Stimulated activated CD4-positive, alpha-beta T cell treated with anti-CD3 and anti-CD28 coated beads, TNF-alpha, amount 100 ng/mL, for 48 hours (primary cell): ENCODE measurements at regions not wholly inside any gene's neighbourhood (a gene's known extent, or its start where the extent isn't known, plus 50 kb on each side); places are given as distances from the start of the nearest gene placed in this dataset.
A peak's percentile ranks its signal among the peaks of the same experiment; 100 is the strongest.
"Not testable (repeated sequence)": the region's sequence is repeated elsewhere in the genome, so short reads cannot be mapped to it uniquely, and the experiment has no call there.

Source experiments
- DNase-seq, 3 donors: peaks; one replicate each; pipeline ENCODE4 v3.0.0-alpha.2; 2020; ENCODE audit warnings: low read depth in 3 of 3

- DNase-seq, result not testable (repeated sequence)
Observed at GRCh38 chr9:62874745-62875599, 1685.1 kb downstream of the SPATA31A7 start.

GRCh38 chr9:62877552-62877951, 1687.7 kb downstream of the SPATA31A7 start:
- not testable (repeated sequence) for DNase-seq

- DNase-seq, result not testable (repeated sequence)
Observed at GRCh38 chr9:62877987-62878386, 1688.2 kb downstream of the SPATA31A7 start.

GRCh38 chr9:62880453-62880852, 1690.6 kb downstream of the SPATA31A7 start:
- not testable (repeated sequence) for DNase-seq

- DNase-seq, result not testable (repeated sequence)
Observed at GRCh38 chr9:62880971-62881370, 1691.1 kb downstream of the SPATA31A7 start.

- DNase-seq, result not testable (repeated sequence)
Observed at GRCh38 chr9:62881811-62882210, 1692.0 kb downstream of the SPATA31A7 start.

- not testable (repeated sequence) for DNase-seq
Observed at GRCh38 chr9:62882717-62883116, 1692.9 kb downstream of the SPATA31A7 start.

- not testable (repeated sequence) for DNase-seq
Observed at GRCh38 chr9:62896692-62897091, 1706.9 kb downstream of the SPATA31A7 start.

- peak in 1 of 3 donors; percentile 9 for DNase-seq
Observed at GRCh38 chr9:62897411-62898225, 1707.8 kb downstream of the SPATA31A7 start.

- not testable (repeated sequence) for DNase-seq
Observed at GRCh38 chr9:62899666-62900065, 1709.8 kb downstream of the SPATA31A7 start.

- not testable (repeated sequence) for DNase-seq
Observed at GRCh38 chr9:62904061-62904460, 1714.2 kb downstream of the SPATA31A7 start.

GRCh38 chr9:62905722-62906121, 1715.9 kb downstream of the SPATA31A7 start:
- not testable (repeated sequence) for DNase-seq

GRCh38 chr9:62907866-62908265, 1718.0 kb downstream of the SPATA31A7 start:
- not testable (repeated sequence) for DNase-seq

GRCh38 chr9:62908271-62908670, 1718.4 kb downstream of the SPATA31A7 start:
- not testable (repeated sequence) for DNase-seq

- not testable (repeated sequence) for DNase-seq
Observed at GRCh38 chr9:62909447-62909846, 1719.6 kb downstream of the SPATA31A7 start.

- DNase-seq, result not testable (repeated sequence)
Observed at GRCh38 chr9:62912278-62912677, 1722.4 kb downstream of the SPATA31A7 start.

GRCh38 chr9:62915168-62915567, 1725.3 kb downstream of the SPATA31A7 start:
- not testable (repeated sequence) for DNase-seq

- DNase-seq, result not testable (repeated sequence)
Observed at GRCh38 chr9:62915661-62916060, 1725.8 kb downstream of the SPATA31A7 start.

GRCh38 chr9:62918648-62919385, 1729.0 kb downstream of the SPATA31A7 start:
- not testable (repeated sequence) for DNase-seq

GRCh38 chr9:62931484-62931883, 1741.6 kb downstream of the SPATA31A7 start:
- not testable (repeated sequence) for DNase-seq

GRCh38 chr9:62952840-62953239, 1763.0 kb downstream of the SPATA31A7 start:
- DNase-seq, result not testable (repeated sequence)
